Neural cell (in vitro differentiated cells): ENCODE measurements at regions not wholly inside any gene's neighbourhood (a gene's known extent, or its start where the extent isn't known, plus 50 kb on each side); places are given as distances from the start of the nearest gene placed in this dataset.

ENCODE experiments used
- H2AFZ ChIP-seq: fragments of 200-600, 300-800 bp; sonication (generic), shearing (Covaris generic); 2 replicates; pipeline ENCODE4 v1.6.0; 2014; ENCODE audit warnings: low read depth, mild to moderate bottlenecking, antibody characterized with exemption, low read length, moderate library complexity
- H3F3A ChIP-seq: fragments of 200-600 bp; shearing (Covaris generic); 2 replicates; pipeline ENCODE4 v1.6.1; 2016; ENCODE audit warnings: mild to moderate bottlenecking, moderate library complexity, mixed read lengths, antibody characterized with exemption, low read length; ENCODE audit not compliant: insufficient read depth, poor library complexity, severe bottlenecking
- H3K27ac ChIP-seq: fragments of 200-600, 300-800 bp; sonication (generic), shearing (Covaris generic); 2 replicates; pipeline ENCODE4 v1.5.1; 2014; ENCODE audit warnings: mild to moderate bottlenecking, low read length, moderate library complexity
- H3K27me3 ChIP-seq: fragments of 300-800, 200-600 bp; sonication (generic), shearing (Covaris generic); 2 replicates; pipeline ENCODE4 v1.6.0; 2014; ENCODE audit warnings: mild to moderate bottlenecking, low read depth, low read length, moderate library complexity; ENCODE audit not compliant: insufficient read depth
- H3K36me3 ChIP-seq: fragments of 300-800, 200-600 bp; sonication (generic), shearing (Covaris generic); 2 replicates; pipeline ENCODE4 v1.5.1; 2014; ENCODE audit warnings: mild to moderate bottlenecking, antibody characterized with exemption, low read length, moderate library complexity; ENCODE audit not compliant: insufficient read depth
- H3K4me2 ChIP-seq: fragments of 300-800, 200-600 bp; sonication (generic), shearing (Covaris generic); 2 replicates; pipeline ENCODE4 v1.6.0; 2014; ENCODE audit warnings: mild to moderate bottlenecking, low read length
- H3K4me3 ChIP-seq: fragments of 300-800, 200-600 bp; sonication (generic), shearing (Covaris generic); 2 replicates; pipeline ENCODE4 v1.5.1; 2014; ENCODE audit warnings: mild to moderate bottlenecking, low read length, moderate library complexity
- H3K79me2 ChIP-seq: fragments of 200-600 bp; shearing (Covaris generic); replicated peaks from 2 replicates; pipeline ENCODE4 v1.6.0; 2014; ENCODE audit warnings: mild to moderate bottlenecking, low read length, moderate library complexity; ENCODE audit not compliant: insufficient read depth
- H3K9ac ChIP-seq: fragments of 300-800, 200-600 bp; sonication (generic), shearing (Covaris generic); 2 replicates; pipeline ENCODE4 v1.6.1; 2016; ENCODE audit warnings: mild to moderate bottlenecking, low read length, mixed read lengths
- H3K9me2 ChIP-seq: fragments of 200-600 bp; shearing (Covaris generic); 2 replicates; pipeline ENCODE4 v1.6.1; 2016; ENCODE audit warnings: mild to moderate bottlenecking, low read length, mixed read lengths; ENCODE audit not compliant: insufficient read depth
- H3K9me3 ChIP-seq: fragments of 200-600, 300-800 bp; sonication (generic), shearing (Covaris generic); 2 replicates; pipeline ENCODE4 v1.6.1; 2016; ENCODE audit warnings: mild to moderate bottlenecking, mixed run types, low read length, moderate library complexity, mixed read lengths
- H4K20me1 ChIP-seq: fragments of 200-600 bp; shearing (Covaris generic); 2 replicates; pipeline ENCODE4 v1.6.1; 2016; ENCODE audit warnings: mild to moderate bottlenecking, mixed run types; ENCODE audit not compliant: insufficient read depth
- EP300 ChIP-seq: fragments of 450-650 bp; conservative IDR thresholded peaks from 2 replicates; pipeline ENCODE4 v1.6.1; 2014; ENCODE audit warnings: antibody characterized with exemption, mild to moderate bottlenecking, moderate library complexity; ENCODE audit not compliant: poor library complexity, severe bottlenecking
- EZH2 ChIP-seq: fragments of 200-600, 300-800 bp; shearing (Covaris generic), sonication (generic); IDR thresholded peaks from 2 replicates; pipeline ENCODE4 v1.6.1; 2014; ENCODE audit warnings: antibody characterized with exemption, low read length, borderline replicate concordance, mild to moderate bottlenecking; ENCODE audit not compliant: insufficient read depth, poor library complexity, severe bottlenecking
- MXI1 ChIP-seq: fragments of 450-650 bp; conservative IDR thresholded peaks from 2 replicates; pipeline ENCODE4 v1.6.1; 2014; ENCODE audit warnings: antibody characterized with exemption, mild to moderate bottlenecking; ENCODE audit not compliant: poor library complexity, severe bottlenecking
- POLR2AphosphoS5 ChIP-seq: IDR thresholded peaks from 2 replicates; pipeline ENCODE4 v1.6.1; 2012
- RAD21 ChIP-seq: fragments of 450-650 bp; conservative IDR thresholded peaks from 2 replicates; pipeline ENCODE4 v1.6.1; 2014; ENCODE audit warnings: antibody characterized with exemption, mild to moderate bottlenecking, moderate library complexity
- SMC3 ChIP-seq: fragments of 450-650 bp; conservative IDR thresholded peaks from 2 replicates; pipeline ENCODE4 v1.6.1; 2014; ENCODE audit warnings: antibody characterized with exemption, mild to moderate bottlenecking, moderate library complexity; ENCODE audit not compliant: poor library complexity
- TAF1 ChIP-seq: IDR thresholded peaks from 2 replicates; pipeline ENCODE4 v1.6.1; 2012; ENCODE audit warnings: low read depth
- TF ChIP-seq, protein P1 (sequence below): IDR thresholded peaks from 2 replicates; pipeline ENCODE4 v1.6.1; 2012; ENCODE audit warnings: borderline replicate concordance
- TF ChIP-seq, protein P2 (sequence below): fragments of 450-650 bp; IDR thresholded peaks from 2 replicates; pipeline ENCODE4 v1.5.1; 2014; ENCODE audit warnings: antibody characterized with exemption, mild to moderate bottlenecking, moderate library complexity; ENCODE audit not compliant: poor library complexity, severe bottlenecking

DNA sequence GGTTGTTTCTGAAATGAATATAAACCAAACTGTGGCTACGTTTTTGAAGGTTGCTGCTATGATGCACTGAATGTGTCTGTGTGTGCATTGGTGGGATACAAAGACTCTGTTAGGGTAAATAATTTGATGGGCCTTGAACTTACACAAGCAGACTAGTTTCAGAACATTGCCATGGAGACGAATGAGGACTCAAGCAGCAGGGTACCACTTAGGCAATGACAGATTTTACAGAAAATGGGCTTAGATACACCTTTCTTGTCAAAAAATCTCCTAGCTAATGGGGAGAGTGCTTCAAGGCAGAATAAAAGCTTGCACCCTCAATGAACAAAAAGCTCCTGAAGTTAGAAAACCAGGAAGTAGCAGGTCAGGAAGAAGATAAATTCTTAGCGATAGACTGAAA, 55.7 kb downstream of the IER5 start:
- Histone ChIP-seq H2AFZ (no peak overlapping the region), H3F3A (no peaks in the 10 kb centered on the region), H3K4me2 (peak overlapping the region; percentile 25), H3K27ac (peak overlapping the region; percentile 69), H3K27me3 (no peaks in the 10 kb centered on the region), H3K9ac (peak overlapping the region; percentile 30), H3K4me3 (no peak overlapping the region), H3K9me2 (no peaks in the 10 kb centered on the region), H3K9me3 (no peaks in the 10 kb centered on the region), H3K36me3 (no peaks in the 10 kb centered on the region), H3K79me2 (no peaks in the 10 kb centered on the region), H4K20me1 (no peaks in the 10 kb centered on the region)
- TF ChIP-seq, protein P1, sequence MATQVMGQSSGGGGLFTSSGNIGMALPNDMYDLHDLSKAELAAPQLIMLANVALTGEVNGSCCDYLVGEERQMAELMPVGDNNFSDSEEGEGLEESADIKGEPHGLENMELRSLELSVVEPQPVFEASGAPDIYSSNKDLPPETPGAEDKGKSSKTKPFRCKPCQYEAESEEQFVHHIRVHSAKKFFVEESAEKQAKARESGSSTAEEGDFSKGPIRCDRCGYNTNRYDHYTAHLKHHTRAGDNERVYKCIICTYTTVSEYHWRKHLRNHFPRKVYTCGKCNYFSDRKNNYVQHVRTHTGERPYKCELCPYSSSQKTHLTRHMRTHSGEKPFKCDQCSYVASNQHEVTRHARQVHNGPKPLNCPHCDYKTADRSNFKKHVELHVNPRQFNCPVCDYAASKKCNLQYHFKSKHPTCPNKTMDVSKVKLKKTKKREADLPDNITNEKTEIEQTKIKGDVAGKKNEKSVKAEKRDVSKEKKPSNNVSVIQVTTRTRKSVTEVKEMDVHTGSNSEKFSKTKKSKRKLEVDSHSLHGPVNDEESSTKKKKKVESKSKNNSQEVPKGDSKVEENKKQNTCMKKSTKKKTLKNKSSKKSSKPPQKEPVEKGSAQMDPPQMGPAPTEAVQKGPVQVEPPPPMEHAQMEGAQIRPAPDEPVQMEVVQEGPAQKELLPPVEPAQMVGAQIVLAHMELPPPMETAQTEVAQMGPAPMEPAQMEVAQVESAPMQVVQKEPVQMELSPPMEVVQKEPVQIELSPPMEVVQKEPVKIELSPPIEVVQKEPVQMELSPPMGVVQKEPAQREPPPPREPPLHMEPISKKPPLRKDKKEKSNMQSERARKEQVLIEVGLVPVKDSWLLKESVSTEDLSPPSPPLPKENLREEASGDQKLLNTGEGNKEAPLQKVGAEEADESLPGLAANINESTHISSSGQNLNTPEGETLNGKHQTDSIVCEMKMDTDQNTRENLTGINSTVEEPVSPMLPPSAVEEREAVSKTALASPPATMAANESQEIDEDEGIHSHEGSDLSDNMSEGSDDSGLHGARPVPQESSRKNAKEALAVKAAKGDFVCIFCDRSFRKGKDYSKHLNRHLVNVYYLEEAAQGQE: peak; percentile 52
- TF ChIP-seq EP300 (peak; percentile 88), RAD21 (peak; percentile 12), SMC3 (no peak), POLR2AphosphoS5 (peak; percentile 71)
- TF ChIP-seq, protein P2, sequence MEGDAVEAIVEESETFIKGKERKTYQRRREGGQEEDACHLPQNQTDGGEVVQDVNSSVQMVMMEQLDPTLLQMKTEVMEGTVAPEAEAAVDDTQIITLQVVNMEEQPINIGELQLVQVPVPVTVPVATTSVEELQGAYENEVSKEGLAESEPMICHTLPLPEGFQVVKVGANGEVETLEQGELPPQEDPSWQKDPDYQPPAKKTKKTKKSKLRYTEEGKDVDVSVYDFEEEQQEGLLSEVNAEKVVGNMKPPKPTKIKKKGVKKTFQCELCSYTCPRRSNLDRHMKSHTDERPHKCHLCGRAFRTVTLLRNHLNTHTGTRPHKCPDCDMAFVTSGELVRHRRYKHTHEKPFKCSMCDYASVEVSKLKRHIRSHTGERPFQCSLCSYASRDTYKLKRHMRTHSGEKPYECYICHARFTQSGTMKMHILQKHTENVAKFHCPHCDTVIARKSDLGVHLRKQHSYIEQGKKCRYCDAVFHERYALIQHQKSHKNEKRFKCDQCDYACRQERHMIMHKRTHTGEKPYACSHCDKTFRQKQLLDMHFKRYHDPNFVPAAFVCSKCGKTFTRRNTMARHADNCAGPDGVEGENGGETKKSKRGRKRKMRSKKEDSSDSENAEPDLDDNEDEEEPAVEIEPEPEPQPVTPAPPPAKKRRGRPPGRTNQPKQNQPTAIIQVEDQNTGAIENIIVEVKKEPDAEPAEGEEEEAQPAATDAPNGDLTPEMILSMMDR: no peak

DNA sequence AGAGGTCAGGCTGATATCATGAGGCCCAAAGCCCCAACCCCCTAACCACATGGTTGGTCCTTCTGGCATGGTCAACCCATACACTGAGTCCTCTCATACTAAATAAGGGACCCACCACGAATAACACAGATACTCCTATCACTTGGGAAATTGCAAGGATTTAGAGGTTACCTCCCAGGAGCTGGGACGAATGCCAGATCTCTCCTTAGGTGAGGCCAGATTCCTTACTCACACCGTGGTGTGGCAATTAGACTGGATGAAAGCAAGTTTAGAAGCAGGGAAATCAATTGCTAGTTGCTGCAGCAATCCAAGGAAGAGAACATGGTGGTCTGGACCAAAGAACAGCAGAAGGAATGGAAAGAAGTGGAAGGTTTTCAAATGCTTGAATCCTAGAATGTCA, 60.1 kb downstream of the IER5 start:
- no peak overlapping the region for H3K9ac ChIP-seq
- no peaks in the 10 kb centered on the region for H3K36me3 ChIP-seq
- H3K9me2 ChIP-seq: no peaks in the 10 kb centered on the region
- H3K4me3 ChIP-seq: no peak overlapping the region
- no peaks in the 10 kb centered on the region for H4K20me1 ChIP-seq
- no peaks in the 10 kb centered on the region for H3K79me2 ChIP-seq
- no peaks in the 10 kb centered on the region for H3K9me3 ChIP-seq
- TF ChIP-seq TAF1: no peak
- TF ChIP-seq POLR2AphosphoS5: no peak
- no peak for TF ChIP-seq RAD21
- TF ChIP-seq EZH2: no peak
- no peak for TF ChIP-seq EP300
- TF ChIP-seq SMC3: no peak
- TF ChIP-seq MXI1: no peak
- TF ChIP-seq, protein P2: no peak
- TF ChIP-seq, protein P1: no peak
- H3K27me3 ChIP-seq: no peaks in the 10 kb centered on the region
- no peaks in the 10 kb centered on the region for H3F3A ChIP-seq
- no peak overlapping the region for H2AFZ ChIP-seq
- H3K4me2 ChIP-seq: no peak overlapping the region
- H3K27ac ChIP-seq: no peak overlapping the region
